Fibroblast of mammary gland (primary cell): ENCODE measurements at regions not wholly inside any gene's neighbourhood (a gene's known extent, or its start where the extent isn't known, plus 50 kb on each side); places are given as distances from the start of the nearest gene placed in this dataset.

Source experiments
- DNase-seq: peaks from one replicate; pipeline ENCODE4 v3.0.0-alpha.2; 2010; ENCODE audit warnings: low read depth
- H3K4me3 ChIP-seq: 2 replicates; pipeline ENCODE4 v1.5.1; 2011; ENCODE audit warnings: low read depth, mild to moderate bottlenecking, low read length, moderate library complexity; ENCODE audit not compliant: control insufficient read depth
- TF ChIP-seq, protein P1 (sequence below): conservative IDR thresholded peaks from 2 replicates; pipeline ENCODE4 v1.5.1; 2011; ENCODE audit warnings: low read depth, low read length, inconsistent platforms; ENCODE audit not compliant: control insufficient read depth, insufficient read depth

DNA sequence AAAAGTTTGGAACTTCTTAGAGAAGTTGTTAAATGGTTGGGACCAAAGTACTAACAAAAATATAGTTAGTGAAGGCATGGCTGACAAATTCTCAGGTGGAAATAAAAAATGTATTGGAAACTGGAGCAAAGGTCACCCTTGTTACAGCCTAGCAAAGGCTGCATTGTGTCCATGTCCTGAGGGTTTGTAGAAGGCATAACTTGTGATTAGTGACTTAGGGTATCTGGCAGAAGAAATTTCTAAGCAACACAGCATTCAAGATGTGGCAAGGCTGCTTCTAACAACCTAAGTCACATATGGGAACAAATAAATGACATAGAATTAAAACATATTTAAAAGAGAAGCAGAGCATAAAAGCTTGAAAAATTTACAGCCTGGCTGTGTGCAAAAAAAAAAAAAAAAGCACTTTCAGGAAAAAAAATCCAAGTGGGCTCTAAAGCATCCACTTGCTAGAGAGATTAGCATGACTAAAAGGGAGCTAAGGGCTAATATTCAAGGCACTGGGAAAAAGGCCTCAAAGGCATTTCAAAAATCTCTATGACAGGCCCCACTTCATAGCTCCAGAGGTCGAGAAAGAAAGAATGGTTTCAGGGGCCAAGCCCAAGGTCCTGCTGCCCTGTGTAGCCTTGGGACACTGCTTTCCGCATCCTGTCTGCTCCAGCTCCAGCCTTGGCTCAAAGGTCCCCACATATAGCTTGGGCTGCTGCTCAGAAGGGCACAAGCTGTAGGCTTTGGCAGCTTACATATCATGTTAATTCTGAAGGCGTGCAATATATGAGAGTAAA, 453.2 kb upstream of the PTCHD4 start:
- no peak overlapping the region for H3K4me3 ChIP-seq
- TF ChIP-seq, protein P1, sequence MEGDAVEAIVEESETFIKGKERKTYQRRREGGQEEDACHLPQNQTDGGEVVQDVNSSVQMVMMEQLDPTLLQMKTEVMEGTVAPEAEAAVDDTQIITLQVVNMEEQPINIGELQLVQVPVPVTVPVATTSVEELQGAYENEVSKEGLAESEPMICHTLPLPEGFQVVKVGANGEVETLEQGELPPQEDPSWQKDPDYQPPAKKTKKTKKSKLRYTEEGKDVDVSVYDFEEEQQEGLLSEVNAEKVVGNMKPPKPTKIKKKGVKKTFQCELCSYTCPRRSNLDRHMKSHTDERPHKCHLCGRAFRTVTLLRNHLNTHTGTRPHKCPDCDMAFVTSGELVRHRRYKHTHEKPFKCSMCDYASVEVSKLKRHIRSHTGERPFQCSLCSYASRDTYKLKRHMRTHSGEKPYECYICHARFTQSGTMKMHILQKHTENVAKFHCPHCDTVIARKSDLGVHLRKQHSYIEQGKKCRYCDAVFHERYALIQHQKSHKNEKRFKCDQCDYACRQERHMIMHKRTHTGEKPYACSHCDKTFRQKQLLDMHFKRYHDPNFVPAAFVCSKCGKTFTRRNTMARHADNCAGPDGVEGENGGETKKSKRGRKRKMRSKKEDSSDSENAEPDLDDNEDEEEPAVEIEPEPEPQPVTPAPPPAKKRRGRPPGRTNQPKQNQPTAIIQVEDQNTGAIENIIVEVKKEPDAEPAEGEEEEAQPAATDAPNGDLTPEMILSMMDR, result no peak
- no peak for DNase-seq

DNA sequence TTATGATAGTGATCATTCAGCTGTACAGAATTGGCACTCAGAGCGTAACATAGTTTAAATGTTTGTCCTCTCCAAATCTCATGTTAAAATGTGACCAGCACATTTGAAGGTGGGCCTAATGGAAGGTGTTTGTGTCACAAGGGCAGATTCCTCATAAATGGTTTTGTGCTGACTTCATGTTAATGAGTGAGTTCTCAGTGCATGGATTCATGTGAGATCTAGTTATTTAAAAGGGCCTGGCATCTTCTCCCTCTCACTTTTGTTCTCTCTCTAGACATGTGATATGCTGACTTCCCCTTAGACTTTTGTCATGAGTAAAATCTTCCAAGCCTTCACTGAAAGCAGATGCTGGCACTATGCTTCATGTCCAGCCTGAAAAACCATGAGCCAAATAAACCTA, 452.4 kb upstream of the PTCHD4 start:
- no peak overlapping the region for H3K4me3 ChIP-seq
- no peak for DNase-seq
- TF ChIP-seq, protein P1, result no peak

DNA sequence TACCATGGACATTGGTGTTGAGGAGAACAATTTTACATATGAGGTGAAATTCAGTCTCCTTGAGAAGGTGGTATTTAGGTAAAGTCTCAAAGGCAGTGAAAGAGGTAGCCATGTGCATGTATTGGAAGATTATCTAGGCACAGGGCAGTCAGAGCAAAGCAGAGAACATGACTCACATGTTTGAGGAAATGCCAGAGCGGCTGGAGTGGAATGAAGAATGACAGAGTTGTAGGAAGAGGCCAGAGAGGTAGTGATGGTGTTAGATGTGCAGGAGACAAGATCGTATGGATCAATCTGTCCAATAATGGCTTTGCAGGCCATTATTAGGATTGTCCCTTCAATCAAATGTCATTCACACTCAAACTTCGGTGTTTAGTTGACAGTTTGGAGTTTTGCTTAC, 449.4 kb upstream of the PTCHD4 start:
- TF ChIP-seq, protein P1, result no peak
- H3K4me3 ChIP-seq, result no peak overlapping the region
- peak; percentile 62 for DNase-seq

DNA sequence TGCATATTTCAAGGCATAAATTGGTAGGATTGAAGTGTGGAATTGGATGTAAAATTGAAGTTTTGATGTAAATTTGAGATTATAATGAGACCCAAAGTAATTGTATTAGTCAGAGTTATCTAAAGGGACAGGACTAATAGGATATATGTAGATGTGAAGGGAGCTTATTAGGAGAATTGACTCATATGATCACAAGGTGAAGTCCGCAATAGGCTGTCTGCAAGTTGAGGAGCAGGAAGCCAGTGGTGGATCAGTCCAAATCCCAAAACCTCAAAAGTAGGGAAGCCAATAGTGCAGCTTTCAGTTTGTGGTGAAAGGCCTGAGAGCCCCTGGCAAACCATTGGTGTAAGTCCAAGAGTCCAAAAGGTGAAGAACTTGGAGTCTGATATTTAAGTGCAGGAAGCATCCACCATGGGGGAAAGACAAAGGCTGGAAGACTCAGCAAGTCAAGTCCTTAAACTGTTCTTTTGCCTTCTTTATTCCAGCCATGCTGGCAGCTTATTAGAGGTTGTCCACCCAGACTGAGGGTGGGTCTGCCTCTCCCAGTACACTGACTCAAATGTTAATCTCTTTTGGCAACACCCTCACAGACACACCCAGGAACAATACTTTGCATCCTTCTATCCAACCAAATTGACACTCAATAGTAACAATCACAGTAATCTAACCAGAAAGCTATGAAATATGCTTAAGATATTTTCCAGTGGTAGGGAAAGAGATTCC, 442.6 kb upstream of the PTCHD4 start:
- H3K4me3 ChIP-seq, result no peak overlapping the region
- DNase-seq, result no peak
- TF ChIP-seq, protein P1, result no peak

DNA sequence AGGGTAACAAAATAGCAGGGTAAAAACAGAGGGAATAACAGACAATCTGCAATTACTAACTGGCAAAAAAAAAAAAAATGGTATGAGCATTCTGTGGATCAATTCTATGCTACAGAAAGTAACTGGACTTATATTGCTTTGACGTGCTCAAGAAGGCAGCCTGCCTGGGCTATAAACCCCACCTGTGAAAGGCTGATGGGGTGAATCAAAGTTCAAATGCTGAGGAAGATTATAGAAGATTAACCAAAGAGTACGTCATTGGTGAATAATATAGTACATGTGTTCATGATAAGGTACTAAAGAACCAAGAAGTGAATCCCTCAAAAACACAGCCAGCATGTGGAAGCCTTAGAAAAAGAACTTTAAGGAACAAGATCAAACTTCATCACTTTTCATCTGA, 441.9 kb upstream of the PTCHD4 start:
- H3K4me3 ChIP-seq, result no peak overlapping the region
- DNase-seq, result no peak
- TF ChIP-seq, protein P1, result no peak

DNA sequence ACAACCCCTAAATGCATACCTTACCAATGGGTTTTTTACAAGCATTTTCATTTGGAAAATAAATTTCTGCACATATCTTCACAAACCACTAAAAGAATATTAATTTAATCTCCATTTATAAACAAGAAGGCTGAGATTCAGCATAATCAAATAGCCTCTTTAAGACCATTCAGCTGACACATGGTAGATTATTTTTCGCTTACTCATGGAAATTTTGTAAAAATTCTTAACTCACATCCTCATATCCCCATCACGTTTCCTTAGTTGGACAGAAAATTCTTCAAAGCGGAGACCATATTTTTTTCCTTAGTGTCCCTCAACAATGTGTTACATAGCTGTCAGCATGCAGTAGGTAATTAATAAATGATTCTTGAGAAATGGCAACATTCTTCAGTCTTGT, 439.6 kb upstream of the PTCHD4 start:
- no peak for DNase-seq
- no peak overlapping the region for H3K4me3 ChIP-seq
- TF ChIP-seq, protein P1, result no peak
